ENCODE measurements at regions not wholly inside any gene's neighbourhood (a gene's known extent, or its start where the extent isn't known, plus 50 kb on each side); places are given as distances from the start of the nearest gene placed in this dataset.

- H3K9me3 Mint-ChIP-seq, result no peaks in the 10 kb centered on the region
- H3K36me3 Mint-ChIP-seq, result no peaks in the 10 kb centered on the region
- peaks cover 11 to 13% of the 10 kb centered on the region in 2 donors for H3K4me1 Mint-ChIP-seq (ENCODE audit: low read depth in 2 of 2)
- H3K27me3 Mint-ChIP-seq, result peaks cover 0 to 5% of the 10 kb centered on the region in 2 donors
- no peak for ATAC-seq
- no peak overlapping the region for H3K4me3 Mint-ChIP-seq
- DNase-seq (ENCODE audit: low spot score), result no peak
- no peak overlapping the region for H3K27ac Mint-ChIP-seq
Observed at GRCh38 chr5:148923023-148923422, 96.6 kb downstream of the ADRB2 start.

GRCh38 chr5:148924817-148925216 lies 98.4 kb downstream of the ADRB2 start:
- no peaks in the 10 kb centered on the region for H3K9me3 Mint-ChIP-seq
- peaks cover 0 to 3% of the 10 kb centered on the region in 2 donors for H3K27me3 Mint-ChIP-seq
- H3K36me3 Mint-ChIP-seq, result no peaks in the 10 kb centered on the region
- no peak for ATAC-seq
- H3K4me1 Mint-ChIP-seq (ENCODE audit: low read depth in 2 of 2), result peaks cover 11 to 13% of the 10 kb centered on the region in 2 donors
- no peak for DNase-seq (ENCODE audit: low spot score)
- no peak overlapping the region for H3K27ac Mint-ChIP-seq
- H3K4me3 Mint-ChIP-seq, result no peak overlapping the region

- Mint-ChIP-seq H3K27ac (no peak overlapping the region), H3K9me3 (no peaks in the 10 kb centered on the region), H3K36me3 (no peaks in the 10 kb centered on the region), H3K27me3 (peaks cover 0 to under 1% of the 10 kb centered on the region in 2 donors), H3K4me1 (ENCODE audit: low read depth in 2 of 2) (peaks cover 5 to 13% of the 10 kb centered on the region in 2 donors), H3K4me3 (no peak overlapping the region)
- ATAC-seq, result no peak
- no peak for DNase-seq (ENCODE audit: low spot score)
Observed at GRCh38 chr5:148926207-148926606, 99.8 kb downstream of the ADRB2 start.

- Mint-ChIP-seq H3K36me3 (no peaks in the 10 kb centered on the region), H3K9me3 (no peaks in the 10 kb centered on the region), H3K27ac (no peak overlapping the region), H3K4me1 (ENCODE audit: low read depth in 2 of 2) (peaks cover 4 to 10% of the 10 kb centered on the region in 2 donors), H3K4me3 (no peak overlapping the region), H3K27me3 (no peaks in the 10 kb centered on the region)
- no peak for ATAC-seq
- DNase-seq (ENCODE audit: low spot score), result no peak
Observed at GRCh38 chr5:148927307-148927946, 101.0 kb downstream of the ADRB2 start.

- Mint-ChIP-seq H3K4me3 (no peak overlapping the region), H3K36me3 (no peaks in the 10 kb centered on the region), H3K4me1 (ENCODE audit: low read depth in 2 of 2) (peaks cover 2 to 4% of the 10 kb centered on the region in 2 donors), H3K27ac (no peak overlapping the region), H3K27me3 (no peaks in the 10 kb centered on the region), H3K9me3 (no peaks in the 10 kb centered on the region)
- DNase-seq (ENCODE audit: low spot score) (no peak), ATAC-seq (no peak)
Observed at GRCh38 chr5:148928141-148928540, 101.7 kb downstream of the ADRB2 start.

- Mint-ChIP-seq H3K9me3 (no peaks in the 10 kb centered on the region), H3K27me3 (no peaks in the 10 kb centered on the region), H3K4me1 (ENCODE audit: low read depth in 2 of 2) (peaks cover 0 to 7% of the 10 kb centered on the region in 2 donors), H3K4me3 (no peak overlapping the region), H3K36me3 (no peaks in the 10 kb centered on the region), H3K27ac (no peak overlapping the region)
- DNase-seq (ENCODE audit: low spot score) (no peak), ATAC-seq (no peak)
Observed at GRCh38 chr5:148931453-148932057, 105.1 kb downstream of the ADRB2 start.

- DNase-seq (ENCODE audit: low spot score) (no peak), ATAC-seq (no peak)
- Mint-ChIP-seq H3K4me1 (ENCODE audit: low read depth in 2 of 2) (peaks cover 0 to 7% of the 10 kb centered on the region in 2 donors), H3K27me3 (no peaks in the 10 kb centered on the region), H3K4me3 (no peak overlapping the region), H3K27ac (no peak overlapping the region), H3K36me3 (no peaks in the 10 kb centered on the region), H3K9me3 (no peaks in the 10 kb centered on the region)
Observed at GRCh38 chr5:148932355-148932935, 106.0 kb downstream of the ADRB2 start.

- H3K27ac Mint-ChIP-seq, result no peak overlapping the region
- no peaks in the 10 kb centered on the region for H3K27me3 Mint-ChIP-seq
- ATAC-seq, result no peak
- DNase-seq (ENCODE audit: low spot score), result no peak
- no peaks in the 10 kb centered on the region for H3K9me3 Mint-ChIP-seq
- peaks cover 0 to 7% of the 10 kb centered on the region in 2 donors for H3K4me1 Mint-ChIP-seq (ENCODE audit: low read depth in 2 of 2)
- no peaks in the 10 kb centered on the region for H3K36me3 Mint-ChIP-seq
- H3K4me3 Mint-ChIP-seq, result no peak overlapping the region
Observed at GRCh38 chr5:148933903-148934432, 107.6 kb downstream of the ADRB2 start.

- no peak for DNase-seq (ENCODE audit: low spot score)
- Mint-ChIP-seq H3K4me1 (ENCODE audit: low read depth in 2 of 2) (peaks cover 0 to 7% of the 10 kb centered on the region in 2 donors), H3K36me3 (no peaks in the 10 kb centered on the region), H3K4me3 (no peak overlapping the region), H3K9me3 (no peaks in the 10 kb centered on the region), H3K27me3 (no peaks in the 10 kb centered on the region), H3K27ac (no peak overlapping the region)
- no peak for ATAC-seq
Observed at GRCh38 chr5:148934895-148935400, 108.5 kb downstream of the ADRB2 start.

- Mint-ChIP-seq H3K27me3 (no peaks in the 10 kb centered on the region), H3K9me3 (no peaks in the 10 kb centered on the region), H3K4me1 (ENCODE audit: low read depth in 2 of 2) (peaks cover 0 to 3% of the 10 kb centered on the region in 2 donors), H3K36me3 (no peaks in the 10 kb centered on the region), H3K27ac (no peak overlapping the region), H3K4me3 (no peak overlapping the region)
- ATAC-seq, result no peak
- no peak for DNase-seq (ENCODE audit: low spot score)
Observed at GRCh38 chr5:148937239-148937638, 110.8 kb downstream of the ADRB2 start.

- H3K4me1 Mint-ChIP-seq (ENCODE audit: low read depth in 2 of 2), result peaks cover 0 to 3% of the 10 kb centered on the region in 2 donors
- peak overlapping the region in 1 of 2 donors; percentile 10 for H3K27ac Mint-ChIP-seq
- no peak for DNase-seq (ENCODE audit: low spot score)
- no peaks in the 10 kb centered on the region for H3K27me3 Mint-ChIP-seq
- no peak for ATAC-seq
- H3K9me3 Mint-ChIP-seq, result no peaks in the 10 kb centered on the region
- H3K36me3 Mint-ChIP-seq, result no peaks in the 10 kb centered on the region
- H3K4me3 Mint-ChIP-seq, result no peak overlapping the region
Observed at GRCh38 chr5:148937830-148938521, 111.6 kb downstream of the ADRB2 start.

GRCh38 chr5:148938522-148938882 lies 112.1 kb downstream of the ADRB2 start:
- Mint-ChIP-seq H3K4me1 (ENCODE audit: low read depth in 2 of 2) (peaks cover 0 to 3% of the 10 kb centered on the region in 2 donors), H3K27me3 (no peaks in the 10 kb centered on the region), H3K36me3 (no peaks in the 10 kb centered on the region), H3K27ac (peak overlapping the region in 1 of 2 donors; percentile 10), H3K4me3 (no peak overlapping the region), H3K9me3 (no peaks in the 10 kb centered on the region)
- no peak for ATAC-seq
- no peak for DNase-seq (ENCODE audit: low spot score)

- H3K4me1 Mint-ChIP-seq (ENCODE audit: low read depth in 2 of 2), result no peaks in the 10 kb centered on the region
- no peak for DNase-seq (ENCODE audit: low spot score)
- no peak for ATAC-seq
- H3K27me3 Mint-ChIP-seq, result no peaks in the 10 kb centered on the region
- no peak overlapping the region for H3K4me3 Mint-ChIP-seq
- H3K36me3 Mint-ChIP-seq, result no peaks in the 10 kb centered on the region
- no peaks in the 10 kb centered on the region for H3K9me3 Mint-ChIP-seq
- no peak overlapping the region for H3K27ac Mint-ChIP-seq
Observed at GRCh38 chr5:148939676-148940075, 113.3 kb downstream of the ADRB2 start.

- no peak overlapping the region for H3K27ac Mint-ChIP-seq
- H3K4me3 Mint-ChIP-seq, result no peak overlapping the region
- no peaks in the 10 kb centered on the region for H3K36me3 Mint-ChIP-seq
- ATAC-seq (no peak), DNase-seq (ENCODE audit: low spot score) (no peak)
- H3K27me3 Mint-ChIP-seq, result no peaks in the 10 kb centered on the region
- no peaks in the 10 kb centered on the region for H3K4me1 Mint-ChIP-seq (ENCODE audit: low read depth in 2 of 2)
- H3K9me3 Mint-ChIP-seq, result no peaks in the 10 kb centered on the region
Observed at GRCh38 chr5:148941810-148942209, 115.4 kb downstream of the ADRB2 start.
